ENCODE measurements at regions not wholly inside any gene's neighbourhood (a gene's known extent, or its start where the extent isn't known, plus 50 kb on each side); places are given as distances from the start of the nearest gene placed in this dataset.

GRCh38 chr4:163768014-163768413 lies 273.5 kb downstream of the TMA16 start:
- H3K27ac Mint-ChIP-seq, result no peak overlapping the region
- no peaks in the 10 kb centered on the region for H3K27me3 Mint-ChIP-seq (ENCODE audit: low read depth)
- no peaks in the 10 kb centered on the region for H3K9me3 Mint-ChIP-seq
- H3K4me3 Mint-ChIP-seq, result no peak overlapping the region
- no peaks in the 10 kb centered on the region for H3K4me1 Mint-ChIP-seq
- H3K36me3 Mint-ChIP-seq (ENCODE audit: low read depth), result no peaks in the 10 kb centered on the region
- no peak for TF ChIP-seq CTCF (IDR thresholded peaks at IDR 0.05; ENCODE audit: unreplicated experiment in 3 of 3)

- Mint-ChIP-seq H3K27me3 (ENCODE audit: low read depth) (no peaks in the 10 kb centered on the region), H3K4me1 (no peaks in the 10 kb centered on the region), H3K36me3 (ENCODE audit: low read depth) (no peaks in the 10 kb centered on the region), H3K27ac (no peak overlapping the region), H3K4me3 (no peak overlapping the region), H3K9me3 (no peaks in the 10 kb centered on the region)
- TF ChIP-seq CTCF (IDR thresholded peaks at IDR 0.05; ENCODE audit: unreplicated experiment in 3 of 3), result no peak
These were observed 277.7 kb downstream of the TMA16 start for GRCh38 chr4:163772238-163772637.

- H3K4me1 Mint-ChIP-seq, result no peaks in the 10 kb centered on the region
- H3K9me3 Mint-ChIP-seq, result no peaks in the 10 kb centered on the region
- TF ChIP-seq CTCF (IDR thresholded peaks at IDR 0.05; ENCODE audit: unreplicated experiment in 3 of 3), result no peak
- no peak overlapping the region for H3K27ac Mint-ChIP-seq
- no peak overlapping the region for H3K4me3 Mint-ChIP-seq
- H3K36me3 Mint-ChIP-seq (ENCODE audit: low read depth), result no peaks in the 10 kb centered on the region
- no peaks in the 10 kb centered on the region for H3K27me3 Mint-ChIP-seq (ENCODE audit: low read depth)
These were observed 279.4 kb downstream of the TMA16 start for GRCh38 chr4:163773940-163774339.

- no peaks in the 10 kb centered on the region for H3K4me1 Mint-ChIP-seq
- no peak overlapping the region for H3K4me3 Mint-ChIP-seq
- H3K27me3 Mint-ChIP-seq (ENCODE audit: low read depth), result no peaks in the 10 kb centered on the region
- H3K36me3 Mint-ChIP-seq (ENCODE audit: low read depth), result no peaks in the 10 kb centered on the region
- no peak overlapping the region for H3K27ac Mint-ChIP-seq
- TF ChIP-seq CTCF (IDR thresholded peaks at IDR 0.05; ENCODE audit: unreplicated experiment in 3 of 3), result no peak
- H3K9me3 Mint-ChIP-seq, result no peaks in the 10 kb centered on the region
These were observed 282.5 kb downstream of the TMA16 start for GRCh38 chr4:163776957-163777356.

GRCh38 chr4:163781726-163782125 lies 287.2 kb downstream of the TMA16 start:
- no peaks in the 10 kb centered on the region for H3K4me1 Mint-ChIP-seq
- no peak overlapping the region for H3K27ac Mint-ChIP-seq

More at GRCh38 chr4:163781726-163782125, 287.2 kb downstream of the TMA16 start:
- peaks cover 3% of the 10 kb centered on the region for H3K9me3 Mint-ChIP-seq
- H3K27me3 Mint-ChIP-seq (ENCODE audit: low read depth), result no peaks in the 10 kb centered on the region
- TF ChIP-seq CTCF (IDR thresholded peaks at IDR 0.05; ENCODE audit: unreplicated experiment in 3 of 3), result no peak
- H3K36me3 Mint-ChIP-seq (ENCODE audit: low read depth), result no peaks in the 10 kb centered on the region
- no peak overlapping the region for H3K4me3 Mint-ChIP-seq

All from nephron (organoid).